Activated T-cell treated with anti-CD3 and anti-CD28 coated beads, Interleukin-2, amount 50 U/mL, for 4 hours (primary cell): ENCODE measurements at regions not wholly inside any gene's neighbourhood (a gene's known extent, or its start where the extent isn't known, plus 50 kb on each side); places are given as distances from the start of the nearest gene placed in this dataset.
A peak's percentile ranks its signal among the peaks of the same experiment; 100 is the strongest.

ENCODE experiments used
- ATAC-seq, 2 donors: fragments of 200-7000 bp; cut with Tn5 transposase; one replicate each; pipeline ENCODE4 v1.10.0; 2021
- DNase-seq: peaks from one replicate; pipeline ENCODE4 v3.0.0-alpha.2; 2020
- H3K27me3 Mint-ChIP-seq: one replicate; pipeline ENCODE4 v1.8.0; 2021; ENCODE audit warnings: low read depth, mixed read lengths
- H3K36me3 Mint-ChIP-seq: one replicate; pipeline ENCODE4 v1.8.0; 2022; ENCODE audit warnings: mixed read lengths; ENCODE audit not compliant: insufficient read depth
- H3K4me1 Mint-ChIP-seq: one replicate; pipeline ENCODE4 v1.8.0; 2021; ENCODE audit warnings: low read depth, mixed read lengths
- H3K4me3 Mint-ChIP-seq: one replicate; pipeline ENCODE4 v1.8.0; 2021; ENCODE audit warnings: mild to moderate bottlenecking, moderate library complexity, mixed read lengths
- H3K9me3 Mint-ChIP-seq: one replicate; pipeline ENCODE4 v1.8.0; 2021; ENCODE audit warnings: mixed read lengths

- ATAC-seq (no peak), DNase-seq (no peak)
- no peaks in the 10 kb centered on the region for H3K9me3 Mint-ChIP-seq
- no peaks in the 10 kb centered on the region for H3K27me3 Mint-ChIP-seq
- H3K4me3 Mint-ChIP-seq, result no peak overlapping the region
- no peaks in the 10 kb centered on the region for H3K36me3 Mint-ChIP-seq
- peaks cover 2% of the 10 kb centered on the region for H3K4me1 Mint-ChIP-seq
Observed at GRCh38 chr16:85490407-85491057, 122.6 kb upstream of the GSE1 start.

- peak; percentile 25 for DNase-seq
- no peaks in the 10 kb centered on the region for H3K27me3 Mint-ChIP-seq
- no peaks in the 10 kb centered on the region for H3K36me3 Mint-ChIP-seq
- H3K9me3 Mint-ChIP-seq, result no peaks in the 10 kb centered on the region
- peak in 1 of 2 donors; percentile 32 for ATAC-seq
- no peak overlapping the region for H3K4me3 Mint-ChIP-seq
- H3K4me1 Mint-ChIP-seq, result peaks cover 2% of the 10 kb centered on the region
Observed at GRCh38 chr16:85491058-85491771, 121.9 kb upstream of the GSE1 start.

- no peaks in the 10 kb centered on the region for H3K36me3 Mint-ChIP-seq
- H3K27me3 Mint-ChIP-seq, result no peaks in the 10 kb centered on the region
- H3K4me3 Mint-ChIP-seq, result no peak overlapping the region
Observed at GRCh38 chr16:85491798-85492294, 121.3 kb upstream of the GSE1 start.

GRCh38 chr16:85492295-85492864 is 120.7 kb upstream of the GSE1 start:
- Mint-ChIP-seq H3K27me3 (no peaks in the 10 kb centered on the region), H3K36me3 (no peaks in the 10 kb centered on the region), H3K4me1 (peaks cover 2% of the 10 kb centered on the region), H3K9me3 (no peaks in the 10 kb centered on the region), H3K4me3 (no peak overlapping the region)
- DNase-seq, result no peak
- no peak for ATAC-seq

More at GRCh38 chr16:85491798-85492294, 121.3 kb upstream of the GSE1 start:
- peaks cover 2% of the 10 kb centered on the region for H3K4me1 Mint-ChIP-seq
- peak in 1 of 2 donors; percentile 23 for ATAC-seq
- DNase-seq, result no peak
- no peaks in the 10 kb centered on the region for H3K9me3 Mint-ChIP-seq

- no peak overlapping the region for H3K4me3 Mint-ChIP-seq
- no peak for DNase-seq
- no peaks in the 10 kb centered on the region for H3K36me3 Mint-ChIP-seq
- no peak for ATAC-seq
- no peaks in the 10 kb centered on the region for H3K9me3 Mint-ChIP-seq
- no peaks in the 10 kb centered on the region for H3K27me3 Mint-ChIP-seq
- peaks cover 3% of the 10 kb centered on the region for H3K4me1 Mint-ChIP-seq
Observed at GRCh38 chr16:85494315-85494714, 118.8 kb upstream of the GSE1 start.

GRCh38 chr16:85495259-85495658 is 117.9 kb upstream of the GSE1 start:
- no peak for DNase-seq
- Mint-ChIP-seq H3K4me3 (no peak overlapping the region), H3K27me3 (no peaks in the 10 kb centered on the region), H3K36me3 (no peaks in the 10 kb centered on the region), H3K4me1 (peaks cover 3% of the 10 kb centered on the region), H3K9me3 (no peaks in the 10 kb centered on the region)
- ATAC-seq, result no peak

- no peaks in the 10 kb centered on the region for H3K9me3 Mint-ChIP-seq
- no peak overlapping the region for H3K4me3 Mint-ChIP-seq
Observed at GRCh38 chr16:85495823-85496538, 117.1 kb upstream of the GSE1 start.

GRCh38 chr16:85497622-85498314 is 115.4 kb upstream of the GSE1 start:
- DNase-seq, result no peak
- no peaks in the 10 kb centered on the region for H3K27me3 Mint-ChIP-seq
- no peak for ATAC-seq
- peaks cover 2% of the 10 kb centered on the region for H3K4me1 Mint-ChIP-seq
- no peaks in the 10 kb centered on the region for H3K9me3 Mint-ChIP-seq
- H3K4me3 Mint-ChIP-seq, result no peak overlapping the region
- H3K36me3 Mint-ChIP-seq, result no peaks in the 10 kb centered on the region

More at GRCh38 chr16:85495823-85496538, 117.1 kb upstream of the GSE1 start:
- no peak for DNase-seq
- Mint-ChIP-seq H3K27me3 (no peaks in the 10 kb centered on the region), H3K4me1 (peaks cover 3% of the 10 kb centered on the region), H3K36me3 (no peaks in the 10 kb centered on the region)
- no peak for ATAC-seq

- Mint-ChIP-seq H3K4me3 (no peak overlapping the region), H3K4me1 (peaks cover 2% of the 10 kb centered on the region), H3K9me3 (no peaks in the 10 kb centered on the region), H3K27me3 (no peaks in the 10 kb centered on the region), H3K36me3 (no peaks in the 10 kb centered on the region)
- DNase-seq, result no peak
- no peak for ATAC-seq
Observed at GRCh38 chr16:85498607-85499006, 114.5 kb upstream of the GSE1 start.

GRCh38 chr16:85500220-85500619 is 112.9 kb upstream of the GSE1 start:
- Mint-ChIP-seq H3K4me1 (peaks cover 2% of the 10 kb centered on the region), H3K4me3 (no peak overlapping the region), H3K27me3 (no peaks in the 10 kb centered on the region), H3K36me3 (no peaks in the 10 kb centered on the region), H3K9me3 (no peaks in the 10 kb centered on the region)
- DNase-seq (no peak), ATAC-seq (no peak)

- H3K4me3 Mint-ChIP-seq, result no peak overlapping the region
- peaks cover 2% of the 10 kb centered on the region for H3K4me1 Mint-ChIP-seq
- H3K27me3 Mint-ChIP-seq, result no peaks in the 10 kb centered on the region
Observed at GRCh38 chr16:85501900-85502299, 111.2 kb upstream of the GSE1 start.

GRCh38 chr16:85502357-85502756 is 110.8 kb upstream of the GSE1 start:
- Mint-ChIP-seq H3K9me3 (no peaks in the 10 kb centered on the region), H3K4me1 (peaks cover 2% of the 10 kb centered on the region), H3K36me3 (no peaks in the 10 kb centered on the region), H3K4me3 (no peak overlapping the region), H3K27me3 (no peaks in the 10 kb centered on the region)
- ATAC-seq, result no peak
- DNase-seq, result no peak

More at GRCh38 chr16:85501900-85502299, 111.2 kb upstream of the GSE1 start:
- no peaks in the 10 kb centered on the region for H3K9me3 Mint-ChIP-seq
- no peaks in the 10 kb centered on the region for H3K36me3 Mint-ChIP-seq
- no peak for DNase-seq
- ATAC-seq, result no peak

- no peaks in the 10 kb centered on the region for H3K4me1 Mint-ChIP-seq
- H3K9me3 Mint-ChIP-seq, result no peaks in the 10 kb centered on the region
- H3K36me3 Mint-ChIP-seq, result no peaks in the 10 kb centered on the region
- no peak for DNase-seq
- no peaks in the 10 kb centered on the region for H3K27me3 Mint-ChIP-seq
- ATAC-seq, result no peak
- H3K4me3 Mint-ChIP-seq, result no peak overlapping the region
Observed at GRCh38 chr16:85503679-85504231, 109.4 kb upstream of the GSE1 start.

- Mint-ChIP-seq H3K27me3 (no peaks in the 10 kb centered on the region), H3K4me1 (no peaks in the 10 kb centered on the region), H3K36me3 (no peaks in the 10 kb centered on the region), H3K4me3 (no peak overlapping the region), H3K9me3 (no peaks in the 10 kb centered on the region)
- ATAC-seq, result no peak
- DNase-seq, result no peak
Observed at GRCh38 chr16:85504242-85504641, 108.9 kb upstream of the GSE1 start.
